H1 (cell line): ENCODE measurements at regions not wholly inside any gene's neighbourhood (a gene's known extent, or its start where the extent isn't known, plus 50 kb on each side); places are given as distances from the start of the nearest gene placed in this dataset.

ENCODE experiments used
- CTCF ChIA-PET: fragments of 300-600 bp; sonication (Branson Sonifier 250); formaldehyde crosslinking; loops from one replicate; lab custom pipeline; 2021; ENCODE audit not compliant: partially characterized antibody; lab: Charles Lee
- POLR2A ChIA-PET: fragments of 300-600 bp; sonication (Branson Sonifier 250); formaldehyde crosslinking; loops from one replicate; lab custom pipeline; 2021; ENCODE audit warnings: inconsistent platforms; ENCODE audit not compliant: partially characterized antibody; lab: Charles Lee
- DNase-seq, 2 experiments: peaks; one replicate each; pipeline versions ENCODE4 v3.0.0 to v3.0.0-alpha.2; 2010 to 2022; ENCODE audit warnings: low spot score in 2 of 2, low read depth in 1 of 2, mixed read lengths in 1 of 2
- FAIRE-seq: peaks from 2 replicates; lab custom pipeline; 2011; peaks lifted over from hg19 to GRCh38; lab: Jason Lieb, UNC
- H2AFZ ChIP-seq: 2 replicates; pipeline ENCODE4 v1.8.1; 2012; ENCODE audit warnings: low read length, inconsistent platforms
- H2AK5ac ChIP-seq: 2 replicates; pipeline ENCODE4 v1.6.1; 2013; ENCODE audit warnings: low read depth, low read length
- H2BK120ac ChIP-seq: replicated peaks from 2 replicates; pipeline ENCODE3; 2013; ENCODE audit warnings: low read depth, low read length, inconsistent platforms
- H2BK12ac ChIP-seq: 2 replicates; pipeline ENCODE4 v1.6.1; 2013; ENCODE audit warnings: low read depth, low read length
- H2BK15ac ChIP-seq: 2 replicates; pipeline ENCODE4 v1.6.1; 2013; ENCODE audit warnings: low read length
- H2BK20ac ChIP-seq: 2 replicates; pipeline ENCODE4 v1.6.1; 2013; ENCODE audit warnings: low read length
- H2BK5ac ChIP-seq: 2 replicates; pipeline ENCODE4 v1.6.1; 2013; ENCODE audit warnings: low read depth, low read length
- H3K14ac ChIP-seq: 2 replicates; pipeline ENCODE4 v1.6.1; 2013; ENCODE audit warnings: inconsistent platforms; ENCODE audit not compliant: insufficient read length
- H3K18ac ChIP-seq: 2 replicates; pipeline ENCODE4 v1.6.1; 2013; ENCODE audit warnings: low read length; ENCODE audit errors: extremely low read depth
- H3K23ac ChIP-seq: 2 replicates; pipeline ENCODE4 v1.6.1; 2013; ENCODE audit warnings: inconsistent platforms; ENCODE audit not compliant: insufficient read length
- H3K23me2 ChIP-seq: 2 replicates; pipeline ENCODE4 v1.6.1; 2013; ENCODE audit warnings: low read depth, low read length
- H3K27ac ChIP-seq: 2 replicates; pipeline ENCODE4 v1.6.1; 2011; ENCODE audit warnings: low read depth, low read length, inconsistent platforms
- H3K27me3 ChIP-seq, 4 experiments: replicated peaks in 1 of 4; 1 replicate in 1 of 4; 2 replicates in 3 of 4; pipeline versions ENCODE4 v1.6.1 to v1.8.1; 2011 to 2013; ENCODE audit warnings: low read length in 3 of 4, mild to moderate bottlenecking in 3 of 4, inconsistent platforms in 2 of 4, mixed read lengths in 2 of 4, moderate library complexity in 1 of 4; ENCODE audit not compliant: control insufficient read depth in 3 of 4, insufficient read depth in 3 of 4; ENCODE audit errors: extremely low read depth in 1 of 4
- H3K36me3 ChIP-seq, 4 experiments: 2 replicates each; pipeline versions ENCODE4 v1.6.1 to v1.8.1; 2011 to 2013; ENCODE audit warnings: mild to moderate bottlenecking in 4 of 4, low read length in 3 of 4, moderate library complexity in 2 of 4, control low read depth in 1 of 4, inconsistent platforms in 1 of 4; ENCODE audit not compliant: insufficient read depth in 4 of 4, control insufficient read depth in 2 of 4
- H3K4ac ChIP-seq: replicated peaks from 2 replicates; pipeline ENCODE3; 2013; ENCODE audit warnings: low read length, low read depth, mixed read lengths, inconsistent platforms; ENCODE audit not compliant: insufficient read length
- H3K4me1 ChIP-seq, 4 experiments: replicated peaks in 1 of 4; 1 replicate in 1 of 4; 2 replicates in 3 of 4; pipeline versions ENCODE4 v1.6.1 to v1.8.1; 2011 to 2013; ENCODE audit warnings: low read length in 3 of 4, inconsistent platforms in 2 of 4, mixed read lengths in 1 of 4; ENCODE audit not compliant: insufficient read depth in 4 of 4, control insufficient read depth in 3 of 4
- H3K4me2 ChIP-seq, 2 experiments: 2 replicates each; pipeline versions ENCODE4 v1.6.1 to v1.8.1; 2011 to 2013; ENCODE audit warnings: low read depth in 2 of 2, low read length in 2 of 2, control low read depth in 1 of 2, inconsistent platforms in 1 of 2, mild to moderate bottlenecking in 1 of 2; ENCODE audit not compliant: insufficient read depth in 1 of 2
- H3K4me3 ChIP-seq, 4 experiments: fragments of 200-600, 300-600 bp in 1 of 4; sonication (generic), shearing (Covaris generic), sonication (Bioruptor Twin) in 1 of 4; 2 replicates each; pipeline versions ENCODE4 v1.5.1 to v1.8.1; 2011 to 2016; ENCODE audit warnings: low read length in 4 of 4, low read depth in 3 of 4, control low read depth in 2 of 4, inconsistent platforms in 2 of 4, mild to moderate bottlenecking in 2 of 4, mixed read lengths in 1 of 4, moderate library complexity in 1 of 4; ENCODE audit not compliant: insufficient read depth in 2 of 4; ENCODE audit errors: extremely low read depth in 1 of 4
- H3K56ac ChIP-seq: replicated peaks from 2 replicates; pipeline ENCODE3; 2013; ENCODE audit warnings: low read depth, mild to moderate bottlenecking, mixed read lengths, low read length, inconsistent platforms; ENCODE audit not compliant: insufficient read length
- H3K79me1 ChIP-seq: 2 replicates; pipeline ENCODE4 v1.6.1; 2013; ENCODE audit warnings: low read depth, low read length, control low read depth
- H3K79me2 ChIP-seq, 2 experiments: 2 replicates each; pipeline versions ENCODE4 v1.6.1 to v1.8.1; 2012 to 2013; ENCODE audit warnings: low read length in 2 of 2, mild to moderate bottlenecking in 2 of 2, inconsistent platforms in 1 of 2; ENCODE audit not compliant: insufficient read depth in 2 of 2, control insufficient read depth in 1 of 2
- H3K9ac ChIP-seq, 4 experiments: replicated peaks in 1 of 4; 1 replicate in 1 of 4; 2 replicates in 3 of 4; pipeline versions ENCODE4 v1.6.1 to v1.8.1; 2011 to 2013; ENCODE audit warnings: low read depth in 3 of 4, low read length in 3 of 4, control low read depth in 2 of 4, mild to moderate bottlenecking in 2 of 4, moderate library complexity in 2 of 4, inconsistent platforms in 1 of 4; ENCODE audit errors: extremely low read depth in 1 of 4
- H3K9me3 ChIP-seq, 2 experiments: 2 replicates each; pipeline versions ENCODE4 v1.6.1 to v1.8.1; 2012 to 2013; ENCODE audit warnings: mild to moderate bottlenecking in 2 of 2, moderate library complexity in 2 of 2, control low read depth in 1 of 2, inconsistent platforms in 1 of 2, low read depth in 1 of 2, low read length in 1 of 2, mixed read lengths in 1 of 2; ENCODE audit not compliant: insufficient read depth in 2 of 2
- H4K20me1 ChIP-seq, 2 experiments: replicated peaks in 1 of 2; 2 replicates each; pipeline versions ENCODE3 to v1.8.1; 2011 to 2013; ENCODE audit warnings: inconsistent platforms in 2 of 2, low read length in 2 of 2, mild to moderate bottlenecking in 1 of 2; ENCODE audit not compliant: insufficient read depth in 2 of 2, control insufficient read depth in 1 of 2
- H4K5ac ChIP-seq: 2 replicates; pipeline ENCODE4 v1.6.1; 2013; ENCODE audit warnings: low read length, low read depth, mixed read lengths, inconsistent platforms; ENCODE audit not compliant: insufficient read length
- H4K8ac ChIP-seq: 2 replicates; pipeline ENCODE4 v1.8.0; 2013; ENCODE audit warnings: mild to moderate bottlenecking, moderate library complexity, low read length, inconsistent platforms; ENCODE audit not compliant: insufficient read depth; ENCODE audit errors: extremely low read depth
- H4K91ac ChIP-seq: replicated peaks from 2 replicates; pipeline ENCODE3; 2013; ENCODE audit warnings: low read length, mixed read lengths, inconsistent platforms; ENCODE audit not compliant: insufficient read length
- ASH2L ChIP-seq: fragments of 200-600, 300-600 bp; sonication (generic); IDR thresholded peaks from one replicate; pipeline ENCODE4 v1.7.1; 2017; ENCODE audit warnings: low read length
- BRCA1 ChIP-seq: IDR thresholded peaks from 2 replicates; pipeline ENCODE4 v1.6.1; 2012; ENCODE audit warnings: low read depth, low read length, improper control_type of control experiment
- CBX5 ChIP-seq: fragments of 300-800, 300-1000 bp; sonication (generic); IDR thresholded peaks from 2 replicates; pipeline ENCODE4 v1.7.1; 2016; ENCODE audit warnings: antibody characterized with exemption, low read length, low read depth
- CREB1 ChIP-seq: IDR thresholded peaks from 2 replicates; pipeline ENCODE4 v1.6.1; 2012; ENCODE audit warnings: inconsistent platforms
- EGR1 ChIP-seq: IDR thresholded peaks from 2 replicates; pipeline ENCODE4 v1.6.1; 2011; ENCODE audit warnings: low read depth, low read length, borderline replicate concordance
- GTF2F1 ChIP-seq: IDR thresholded peaks from 2 replicates; pipeline ENCODE4 v1.6.1; 2012; ENCODE audit warnings: low read depth, low read length, improper control_type of control experiment, borderline replicate concordance
- NRF1 ChIP-seq: IDR thresholded peaks from 2 replicates; pipeline ENCODE4 v1.6.1; 2011; ENCODE audit warnings: mild to moderate bottlenecking, low read depth, low read length, improper control_type of control experiment
- POU5F1 ChIP-seq: IDR thresholded peaks from 2 replicates; pipeline ENCODE4 v1.6.1; 2011; ENCODE audit warnings: low read depth, mild to moderate bottlenecking, low read length, moderate library complexity
- RXRA ChIP-seq: IDR thresholded peaks from 2 replicates; pipeline ENCODE4 v1.6.1; 2011; ENCODE audit warnings: low read depth, mild to moderate bottlenecking, low read length, moderate library complexity; ENCODE audit not compliant: insufficient read depth
- SIRT6 ChIP-seq: IDR thresholded peaks from one replicate; pipeline ENCODE4 v1.7.1; 2012; ENCODE audit warnings: low read length, inconsistent platforms
- SP2 ChIP-seq: IDR thresholded peaks from 2 replicates; pipeline ENCODE4 v1.6.1; 2012; ENCODE audit warnings: mild to moderate bottlenecking, low read length, inconsistent platforms
- SRF ChIP-seq: IDR thresholded peaks from 2 replicates; pipeline ENCODE4 v1.6.1; 2011; ENCODE audit warnings: mild to moderate bottlenecking, low read depth, low read length, moderate library complexity
- TAF1 ChIP-seq: IDR thresholded peaks from 2 replicates; pipeline ENCODE4 v1.6.1; 2011; ENCODE audit warnings: mild to moderate bottlenecking, low read depth, low read length
- YY1 ChIP-seq: IDR thresholded peaks from 2 replicates; pipeline ENCODE4 v1.6.1; 2011; ENCODE audit warnings: low read depth, mild to moderate bottlenecking, low read length
- WGBS, 2 experiments: shearing (Covaris generic) in 1 of 2; methylation state at CpG; one replicate each; pipeline versions ENCODE4 v1.1.6 to v1.1.7; 2013 to 2015; ENCODE audit warnings: low lambda C conversion rate in 2 of 2, mixed read lengths in 2 of 2, inconsistent platforms in 1 of 2, low coverage in 1 of 2, missing lambda C conversion rate in 1 of 2; ENCODE audit not compliant: insufficient replicate concordance in 2 of 2, insufficient coverage in 1 of 2, insufficient read length in 1 of 2; ENCODE audit errors: extremely low coverage in 1 of 2, missing lambda C conversion rate in 1 of 2; 5-methylcytosine and 5-hydroxymethylcytosine counted together
- TF ChIP-seq, protein P1 (sequence below): IDR thresholded peaks from 2 replicates; pipeline ENCODE4 v1.6.1; 2012; ENCODE audit warnings: inconsistent platforms
- TF ChIP-seq, protein P2 (sequence below): IDR thresholded peaks from 2 replicates; pipeline ENCODE4 v1.6.1; 2011; ENCODE audit warnings: low read length, improper control_type of control experiment

DNA sequence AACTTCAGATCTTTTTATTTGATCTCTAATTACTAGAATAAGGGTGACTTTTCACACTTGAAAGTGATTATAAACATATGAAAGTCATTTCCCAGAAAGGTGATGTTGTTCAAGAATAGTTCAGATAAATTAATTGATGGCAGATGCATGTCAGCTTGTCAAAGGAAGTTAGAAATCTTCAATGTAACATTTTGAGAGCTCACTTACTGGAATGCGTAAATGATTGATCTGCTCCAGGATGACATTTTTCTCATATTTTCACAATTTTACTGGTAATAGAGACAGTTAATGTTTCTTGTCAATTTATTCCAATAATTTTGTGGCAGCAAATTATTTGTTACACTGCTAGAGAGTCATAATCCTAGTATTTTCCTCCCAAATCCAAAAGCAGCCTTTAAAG, 424.2 kb downstream of the PLA2G4A start:
- DNase-seq (no peak), FAIRE-seq (no peak)
- H3K23ac ChIP-seq: no peak overlapping the region
- H3K4me2 ChIP-seq: no peak overlapping the region
- H3K14ac ChIP-seq: no peak overlapping the region
- no peak overlapping the region for H3K27ac ChIP-seq
- H3K4me1 ChIP-seq: no peaks in the 10 kb centered on the region
- H3K27me3 ChIP-seq: no peaks in the 10 kb centered on the region
- H4K5ac ChIP-seq: no peak overlapping the region
- H3K4ac ChIP-seq: no peak overlapping the region
- H3K9me3 ChIP-seq: no peaks in the 10 kb centered on the region
- H3K23me2 ChIP-seq: no peaks in the 10 kb centered on the region; the same call in 1 of the 2 replicates
- no peak overlapping the region for H3K4me3 ChIP-seq
- no peak overlapping the region for H3K18ac ChIP-seq
- H4K20me1 ChIP-seq: no peaks in the 10 kb centered on the region
- ChIA-PET POLR2A (no interaction called here), CTCF (interaction anchor here (0.7 to 1.4 kb wide), 2 partner anchors 202 to 283 kb away, joined by 3 read pairs; no protein-coding TSS in a partner anchor)
- no peak overlapping the region for H2BK120ac ChIP-seq
- H2AK5ac ChIP-seq: no peak overlapping the region
- H4K8ac ChIP-seq: no peak overlapping the region
- H2BK20ac ChIP-seq: no peak overlapping the region
- no peak overlapping the region for H3K56ac ChIP-seq
- H3K79me2 ChIP-seq: no peaks in the 10 kb centered on the region
- no peak overlapping the region for H3K9ac ChIP-seq
- H3K36me3 ChIP-seq: no peaks in the 10 kb centered on the region
- no peak overlapping the region for H2BK15ac ChIP-seq
- H2BK5ac ChIP-seq: no peak overlapping the region
- WGBS, 2 experiments: 96% methylated on average over 1 of the region's 1 CpG; no CpG with 5 or more reads in 1 of the 2 experiments
- no peaks in the 10 kb centered on the region for H3K79me1 ChIP-seq
- no peak overlapping the region for H2BK12ac ChIP-seq
- no peak overlapping the region for H2AFZ ChIP-seq
- H4K91ac ChIP-seq: no peak overlapping the region
- no peak for TF ChIP-seq SRF
- TF ChIP-seq RXRA: no peak
- TF ChIP-seq SP2: no peak
- TF ChIP-seq GTF2F1: no peak
- TF ChIP-seq, protein P1, sequence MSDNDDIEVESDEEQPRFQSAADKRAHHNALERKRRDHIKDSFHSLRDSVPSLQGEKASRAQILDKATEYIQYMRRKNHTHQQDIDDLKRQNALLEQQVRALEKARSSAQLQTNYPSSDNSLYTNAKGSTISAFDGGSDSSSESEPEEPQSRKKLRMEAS: no peak
- TF ChIP-seq ASH2L: no peak
- TF ChIP-seq SIRT6: no peak
- TF ChIP-seq NRF1: no peak
- no peak for TF ChIP-seq TAF1
- no peak for TF ChIP-seq CBX5
- TF ChIP-seq, protein P2, sequence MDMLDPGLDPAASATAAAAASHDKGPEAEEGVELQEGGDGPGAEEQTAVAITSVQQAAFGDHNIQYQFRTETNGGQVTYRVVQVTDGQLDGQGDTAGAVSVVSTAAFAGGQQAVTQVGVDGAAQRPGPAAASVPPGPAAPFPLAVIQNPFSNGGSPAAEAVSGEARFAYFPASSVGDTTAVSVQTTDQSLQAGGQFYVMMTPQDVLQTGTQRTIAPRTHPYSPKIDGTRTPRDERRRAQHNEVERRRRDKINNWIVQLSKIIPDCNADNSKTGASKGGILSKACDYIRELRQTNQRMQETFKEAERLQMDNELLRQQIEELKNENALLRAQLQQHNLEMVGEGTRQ: no peak
- TF ChIP-seq POU5F1: no peak
- TF ChIP-seq EGR1: no peak
- no peak for TF ChIP-seq YY1
- no peak for TF ChIP-seq BRCA1
- no peak for TF ChIP-seq CREB1
